NOMO-1 treated with DMSO at 0.1 percent for 48 hours (cell line): ENCODE measurements at regions not wholly inside any gene's neighbourhood (a gene's known extent, or its start where the extent isn't known, plus 50 kb on each side); places are given as distances from the start of the nearest gene placed in this dataset.

Experiments used
- DNase-seq: peaks from one replicate; lab custom pipeline; 2025; ENCODE audit not compliant: unreplicated experiment; lab: John Stamatoyannopoulos, UW

GRCh38 chr2:220932041-220932440, 640.1 kb downstream of the EPHA4 start:
- DNase-seq = no peak

- DNase-seq = no peak
These were observed 636.2 kb downstream of the EPHA4 start for GRCh38 chr2:220935789-220936321.

GRCh38 chr2:220936641-220937197, 635.4 kb downstream of the EPHA4 start:
- DNase-seq = no peak

- no peak for DNase-seq
These were observed 634.9 kb downstream of the EPHA4 start for GRCh38 chr2:220937245-220937644.

- no peak for DNase-seq
These were observed 631.5 kb downstream of the EPHA4 start for GRCh38 chr2:220940646-220941045.

GRCh38 chr2:220941683-220942082, 630.4 kb downstream of the EPHA4 start:
- no peak for DNase-seq

- DNase-seq = no peak
These were observed 625.6 kb downstream of the EPHA4 start for GRCh38 chr2:220946552-220946951.

- no peak for DNase-seq
These were observed 623.5 kb downstream of the EPHA4 start for GRCh38 chr2:220948579-220948978.

- no peak for DNase-seq
These were observed 622.6 kb downstream of the EPHA4 start for GRCh38 chr2:220949466-220949865.

GRCh38 chr2:220955776-220956175, 616.3 kb downstream of the EPHA4 start:
- DNase-seq = no peak

- no peak for DNase-seq
These were observed 615.7 kb downstream of the EPHA4 start for GRCh38 chr2:220956429-220956828.

GRCh38 chr2:220959391-220959802, 612.7 kb downstream of the EPHA4 start:
- DNase-seq = no peak

- DNase-seq = no peak
These were observed 610.8 kb downstream of the EPHA4 start for GRCh38 chr2:220961143-220961860.

- no peak for DNase-seq
These were observed 609.5 kb downstream of the EPHA4 start for GRCh38 chr2:220962556-220962955.

GRCh38 chr2:220963076-220963475, 609.0 kb downstream of the EPHA4 start:
- DNase-seq = no peak

GRCh38 chr2:220963930-220964329, 608.2 kb downstream of the EPHA4 start:
- no peak for DNase-seq

GRCh38 chr2:220966636-220967035, 605.5 kb downstream of the EPHA4 start:
- DNase-seq = no peak

- DNase-seq = no peak
These were observed 602.8 kb downstream of the EPHA4 start for GRCh38 chr2:220969348-220969747.

GRCh38 chr2:220980966-220981675, 591.0 kb downstream of the EPHA4 start:
- DNase-seq = no peak

GRCh38 chr2:220981926-220982325, 590.2 kb downstream of the EPHA4 start:
- no peak for DNase-seq

- no peak for DNase-seq
These were observed 586.5 kb downstream of the EPHA4 start for GRCh38 chr2:220985561-220985960.

GRCh38 chr2:220987839-220988238, 584.3 kb downstream of the EPHA4 start:
- no peak for DNase-seq
